ENCODE measurements at regions not wholly inside any gene's neighbourhood (a gene's known extent, or its start where the extent isn't known, plus 50 kb on each side); places are given as distances from the start of the nearest gene placed in this dataset.
"Not testable (repeated sequence)": the region's sequence is repeated elsewhere in the genome, so short reads cannot be mapped to it uniquely, and the experiment has no call there.

GRCh38 chr5:68688547-68688946 is 405.3 kb upstream of the SLC30A5 start:
- Histone ChIP-seq H3K36me3 (ENCODE audit: control insufficient read depth in 4 of 4, insufficient read depth in 4 of 4, low read length in 4 of 4) (no peaks in the 10 kb centered on the region), H3K4me3 (no peak overlapping the region), H3K27ac (ENCODE audit: low read depth in 1 of 2, low read length in 1 of 2) (no peak overlapping the region), H3K9me3 (ENCODE audit: control insufficient read depth in 4 of 4, insufficient read depth in 3 of 4, low read length in 3 of 4) (peaks cover 0 to 6% (median 2%) of the 10 kb centered on the region in 4 donors), H3K27me3 (ENCODE audit: control insufficient read depth in 3 of 3, insufficient read depth in 3 of 3, low read length in 2 of 3) (no peaks in the 10 kb centered on the region), H3K9ac (ENCODE audit: insufficient read depth in 1 of 2, low read length in 2 of 2) (no peak overlapping the region), H3K4me1 (ENCODE audit: control insufficient read depth in 5 of 5, insufficient read depth in 5 of 5, low read length in 5 of 5) (no peaks in the 10 kb centered on the region)
- DNase-seq (no peak), ATAC-seq (ENCODE audit: insufficient read depth, low FRiP score) (no peak)
- no peak for TF ChIP-seq CTCF (IDR thresholded peaks at IDR 0.05; ENCODE audit: control extremely low read depth, extremely low read depth)
- WGBS, 2 donors = 83% methylated on average over 1 of the region's 1 CpG

GRCh38 chr5:68689010-68689409 is 404.8 kb upstream of the SLC30A5 start:
- Histone ChIP-seq H3K9ac (ENCODE audit: insufficient read depth in 1 of 2, low read length in 2 of 2) (no peak overlapping the region), H3K27ac (ENCODE audit: low read depth in 1 of 2, low read length in 1 of 2) (no peak overlapping the region), H3K4me1 (ENCODE audit: control insufficient read depth in 5 of 5, insufficient read depth in 5 of 5, low read length in 5 of 5) (no peaks in the 10 kb centered on the region), H3K27me3 (ENCODE audit: control insufficient read depth in 3 of 3, insufficient read depth in 3 of 3, low read length in 2 of 3) (no peaks in the 10 kb centered on the region), H3K9me3 (ENCODE audit: control insufficient read depth in 4 of 4, insufficient read depth in 3 of 4, low read length in 3 of 4) (peaks cover 0 to 6% (median 2%) of the 10 kb centered on the region in 4 donors), H3K36me3 (ENCODE audit: control insufficient read depth in 4 of 4, insufficient read depth in 4 of 4, low read length in 4 of 4) (no peaks in the 10 kb centered on the region), H3K4me3 (no peak overlapping the region)
- TF ChIP-seq CTCF (IDR thresholded peaks at IDR 0.05; ENCODE audit: control extremely low read depth, extremely low read depth) = no peak
- ATAC-seq (ENCODE audit: insufficient read depth, low FRiP score) (no peak), DNase-seq (no peak)

- not testable (repeated sequence) for H3K27me3 ChIP-seq (ENCODE audit: control insufficient read depth in 3 of 3, insufficient read depth in 3 of 3, low read length in 2 of 3); ATAC-seq (ENCODE audit: insufficient read depth, low FRiP score); H3K9ac ChIP-seq (ENCODE audit: insufficient read depth in 1 of 2, low read length in 2 of 2); H3K4me3 ChIP-seq; H3K36me3 ChIP-seq (ENCODE audit: control insufficient read depth in 4 of 4, insufficient read depth in 4 of 4, low read length in 4 of 4); H3K9me3 ChIP-seq (ENCODE audit: control insufficient read depth in 4 of 4, insufficient read depth in 3 of 4, low read length in 3 of 4); H3K27ac ChIP-seq (ENCODE audit: low read depth in 1 of 2, low read length in 1 of 2); H3K4me1 ChIP-seq (ENCODE audit: control insufficient read depth in 5 of 5, insufficient read depth in 5 of 5, low read length in 5 of 5); DNase-seq
- 86 to 89% methylated on average over 6 to 9 of the region's 9 CpGs for WGBS, 2 donors
These were observed 401.9 kb upstream of the SLC30A5 start for GRCh38 chr5:68691874-68692273.

- H3K36me3 ChIP-seq (ENCODE audit: control insufficient read depth in 4 of 4, insufficient read depth in 4 of 4, low read length in 4 of 4) = no peaks in the 10 kb centered on the region
- no peak for ATAC-seq (ENCODE audit: insufficient read depth, low FRiP score)
- DNase-seq = no peak
- no peak overlapping the region for H3K9ac ChIP-seq (ENCODE audit: insufficient read depth in 1 of 2, low read length in 2 of 2)
- TF ChIP-seq CTCF (IDR thresholded peaks at IDR 0.05; ENCODE audit: control extremely low read depth, extremely low read depth) = no peak
- H3K4me1 ChIP-seq (ENCODE audit: control insufficient read depth in 5 of 5, insufficient read depth in 5 of 5, low read length in 5 of 5) = no peaks in the 10 kb centered on the region
- WGBS, 2 donors = 87 to 88% methylated on average over 4 of the region's 4 CpGs
- no peaks in the 10 kb centered on the region for H3K27me3 ChIP-seq (ENCODE audit: control insufficient read depth in 3 of 3, insufficient read depth in 3 of 3, low read length in 2 of 3)
- no peak overlapping the region for H3K27ac ChIP-seq (ENCODE audit: low read depth in 1 of 2, low read length in 1 of 2)
- no peak overlapping the region for H3K4me3 ChIP-seq
- H3K9me3 ChIP-seq (ENCODE audit: control insufficient read depth in 4 of 4, insufficient read depth in 3 of 4, low read length in 3 of 4) = peaks cover 0 to 2% (median 0%) of the 10 kb centered on the region in 4 donors
These were observed 395.5 kb upstream of the SLC30A5 start for GRCh38 chr5:68698025-68698940.

Data from lung (tissue), 11 donors.